ENCODE measurements at regions not wholly inside any gene's neighbourhood (a gene's known extent, or its start where the extent isn't known, plus 50 kb on each side); places are given as distances from the start of the nearest gene placed in this dataset.
"Not testable (repeated sequence)": the region's sequence is repeated elsewhere in the genome, so short reads cannot be mapped to it uniquely, and the experiment has no call there.

DNA sequence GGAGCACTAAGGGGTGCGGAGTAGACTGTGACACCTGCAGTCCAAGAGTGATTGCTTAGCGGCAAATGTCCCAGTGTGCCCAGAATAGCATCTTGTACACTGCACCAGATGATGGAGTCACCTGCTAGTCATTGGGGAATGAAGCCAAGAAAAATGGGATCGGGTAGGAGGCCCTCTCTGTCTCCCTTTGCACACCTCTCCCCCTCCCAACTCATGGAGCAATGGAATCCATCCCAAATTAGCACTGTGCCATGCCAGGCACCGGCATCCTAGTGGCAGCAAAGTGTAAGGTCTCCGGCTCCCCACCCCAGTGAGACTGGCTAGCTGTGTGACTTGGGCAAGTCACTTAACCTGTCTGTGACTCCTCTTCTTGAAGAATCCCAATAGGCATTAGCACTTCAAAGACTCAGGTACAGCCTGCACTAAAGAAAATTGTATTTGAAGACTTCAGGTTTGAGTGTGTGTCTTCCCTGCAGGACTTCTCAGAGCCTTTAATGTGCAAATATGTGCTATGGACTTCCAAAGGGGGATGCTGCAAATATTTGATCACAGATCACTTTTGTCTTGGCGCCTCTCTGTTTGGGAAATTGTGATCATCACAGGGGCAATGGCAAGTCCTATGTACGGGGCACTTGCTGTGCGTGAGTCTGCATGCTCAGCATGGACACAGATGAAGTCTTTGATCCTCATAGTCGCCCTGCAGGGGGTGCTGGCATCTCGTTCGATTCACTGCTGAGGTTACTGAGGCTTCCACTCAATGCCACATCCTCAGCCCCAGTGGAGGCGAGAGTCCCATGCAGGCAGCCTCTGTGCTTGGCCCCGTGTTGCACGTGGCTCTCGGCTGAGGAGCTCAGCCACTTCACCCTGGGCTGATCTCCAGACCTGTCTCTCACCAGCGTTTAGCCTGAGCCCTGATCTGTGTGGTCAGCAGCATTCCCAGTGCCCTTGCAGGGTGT lies 272.9 kb upstream of the C1orf174 start:
- H3K4me1 Mint-ChIP-seq = peaks cover 14% of the 10 kb centered on the region
- no peak overlapping the region for H3K4me3 Mint-ChIP-seq
- peaks cover 49% of the 10 kb centered on the region for H3K27me3 Mint-ChIP-seq
- H3K9me3 Mint-ChIP-seq = no peaks in the 10 kb centered on the region
- H3K27ac Mint-ChIP-seq = no peak overlapping the region
- ATAC-seq (peak; percentile 81), DNase-seq (peak; percentile 24 to 38)

DNA sequence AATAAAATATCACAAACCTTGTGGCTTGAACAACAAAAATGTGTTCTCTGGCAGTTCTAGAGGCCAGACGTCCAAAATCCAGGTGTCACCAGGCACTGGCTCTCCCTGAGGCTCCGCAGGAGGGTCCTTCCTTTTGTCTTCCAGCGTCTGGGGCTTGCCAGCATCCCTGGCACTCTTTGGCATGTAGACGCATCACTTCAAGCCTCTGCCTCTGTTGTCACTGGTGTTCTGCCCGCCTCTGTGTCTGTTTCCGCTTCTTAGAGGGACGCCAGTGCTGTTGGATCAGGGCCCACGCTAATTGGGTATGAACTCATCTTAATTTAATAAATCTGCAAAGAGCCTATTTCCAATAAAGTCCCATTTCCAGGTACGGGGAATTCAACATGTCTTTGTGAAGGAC lies 273.7 kb upstream of the C1orf174 start:
- no peaks in the 10 kb centered on the region for H3K9me3 Mint-ChIP-seq
- no peak for ATAC-seq
- peaks cover 15% of the 10 kb centered on the region for H3K4me1 Mint-ChIP-seq
- H3K27me3 Mint-ChIP-seq = peaks cover 48% of the 10 kb centered on the region
- H3K27ac Mint-ChIP-seq = no peak overlapping the region
- no peak for DNase-seq
- H3K4me3 Mint-ChIP-seq = no peak overlapping the region

DNA sequence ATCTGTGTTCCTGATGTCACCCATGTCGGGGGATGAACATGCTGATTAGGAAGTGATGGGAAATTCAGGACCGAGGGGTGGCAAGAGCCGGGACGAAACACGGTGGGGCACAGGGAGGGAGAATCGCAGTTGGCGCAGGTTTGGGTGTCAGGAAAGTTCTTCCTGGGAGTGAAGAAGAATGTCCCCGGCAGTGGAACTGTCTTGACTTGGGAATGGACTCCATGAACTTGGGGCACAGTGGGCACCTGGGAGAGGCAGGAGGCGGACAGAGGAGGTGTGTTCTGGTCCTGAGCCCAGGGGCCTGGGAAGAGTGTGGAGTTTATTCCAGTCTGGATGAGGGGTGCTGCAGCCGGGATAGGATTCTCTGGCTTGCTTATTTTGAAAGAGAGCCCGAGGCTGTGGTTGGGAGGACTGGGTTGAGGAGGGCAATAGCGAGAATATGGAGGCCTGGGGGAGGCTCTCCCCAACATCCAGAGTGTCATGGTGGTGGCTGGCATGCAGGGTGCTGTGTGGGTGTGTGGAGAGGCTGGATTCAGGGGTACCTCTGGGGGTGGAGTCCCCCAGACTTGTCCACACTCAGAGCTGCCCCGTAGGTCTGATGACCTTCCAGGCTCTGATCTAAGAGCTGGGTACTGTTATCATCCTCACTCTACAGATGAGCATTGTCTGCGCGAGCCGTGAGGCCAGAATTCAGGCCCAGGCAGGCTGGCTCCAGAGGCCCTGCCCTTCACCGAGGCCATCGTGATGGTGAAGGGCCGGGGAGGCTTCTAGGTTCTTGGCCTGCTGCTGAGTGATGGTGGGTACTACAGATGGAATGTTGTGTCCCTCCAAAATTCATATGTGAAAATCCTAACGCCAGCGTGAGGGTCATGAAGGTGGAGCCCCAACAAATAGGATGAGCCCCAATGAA lies 274.5 kb upstream of the C1orf174 start:
- no peak for DNase-seq
- Mint-ChIP-seq H3K27me3 (peaks cover 39% of the 10 kb centered on the region), H3K4me3 (no peak overlapping the region), H3K9me3 (no peaks in the 10 kb centered on the region), H3K27ac (peak overlapping the region in 1 of 2 donors; percentile 28), H3K4me1 (peaks cover 15% of the 10 kb centered on the region)
- no peak for ATAC-seq

DNA sequence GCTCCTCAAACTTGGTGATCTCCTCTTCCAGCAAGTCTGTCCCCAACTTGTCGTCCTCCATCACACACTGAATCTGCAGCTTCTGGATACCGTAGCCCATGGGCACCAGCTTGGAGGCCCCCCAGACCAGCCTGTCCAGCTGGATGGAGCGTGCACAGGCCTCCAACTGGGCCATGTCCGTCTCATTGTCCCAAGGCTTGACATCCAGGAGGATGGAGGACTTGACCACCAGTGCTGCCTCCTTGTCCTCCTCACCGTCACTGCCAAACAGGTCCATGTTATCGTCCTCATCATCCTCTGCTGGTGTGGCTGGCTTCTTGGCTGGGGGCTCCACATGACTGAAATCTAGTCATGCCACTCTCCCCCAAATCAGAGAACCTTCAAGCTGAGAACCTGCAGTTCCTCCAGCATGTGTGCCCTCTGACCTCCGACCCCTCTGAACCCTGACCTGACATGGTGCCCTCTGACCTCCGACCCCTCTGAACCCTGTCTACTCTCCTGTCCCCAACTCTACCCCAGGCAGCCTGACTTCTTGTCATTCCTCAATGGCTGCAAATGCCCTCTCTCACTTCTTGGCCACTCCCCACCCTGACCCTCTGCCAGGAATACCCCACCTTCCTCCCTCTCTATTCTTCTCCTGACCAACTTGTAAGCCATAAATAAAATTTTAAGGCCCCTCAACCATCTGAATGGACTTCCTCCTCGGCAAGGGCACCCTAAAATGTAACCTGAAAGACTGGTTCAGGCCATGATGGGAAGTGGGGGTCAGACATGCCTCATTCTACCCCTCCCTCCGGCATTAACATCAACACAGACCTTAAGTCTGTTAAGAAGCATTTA lies 275.7 kb upstream of the C1orf174 start:
- ATAC-seq (no peak), DNase-seq (no peak)
- Mint-ChIP-seq H3K4me1 (peaks cover 15% of the 10 kb centered on the region), H3K4me3 (no peak overlapping the region), H3K27ac (peak overlapping the region; percentile 10 to 59), H3K9me3 (no peaks in the 10 kb centered on the region), H3K27me3 (peaks cover 37% of the 10 kb centered on the region)

DNA sequence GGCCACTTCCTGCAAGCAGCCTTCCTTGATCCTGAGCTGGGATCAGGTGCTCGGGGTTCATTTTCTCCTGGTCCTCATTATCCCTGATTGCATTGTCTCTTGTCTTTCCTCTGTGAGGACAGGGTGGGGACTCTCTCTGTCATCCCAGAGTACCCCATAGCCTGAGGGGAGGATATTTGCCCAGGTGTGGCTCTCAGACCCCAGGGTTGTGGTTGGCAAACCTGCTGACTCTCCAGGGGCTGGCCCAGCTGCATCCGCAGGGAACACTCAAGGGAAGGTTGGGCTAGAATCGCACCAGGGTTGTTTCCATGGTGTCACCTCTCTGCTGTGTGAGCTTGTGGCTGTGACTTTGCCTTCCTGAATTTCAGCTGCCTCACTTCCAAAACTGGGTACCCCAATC lies 276.8 kb upstream of the C1orf174 start:
- no peaks in the 10 kb centered on the region for H3K9me3 Mint-ChIP-seq
- peaks cover 29% of the 10 kb centered on the region for H3K27me3 Mint-ChIP-seq
- peaks cover 15% of the 10 kb centered on the region for H3K4me1 Mint-ChIP-seq
- ATAC-seq (no peak), DNase-seq (no peak)
- peak overlapping the region in 1 of 2 donors; percentile 92 for H3K27ac Mint-ChIP-seq
- no peak overlapping the region for H3K4me3 Mint-ChIP-seq

DNA sequence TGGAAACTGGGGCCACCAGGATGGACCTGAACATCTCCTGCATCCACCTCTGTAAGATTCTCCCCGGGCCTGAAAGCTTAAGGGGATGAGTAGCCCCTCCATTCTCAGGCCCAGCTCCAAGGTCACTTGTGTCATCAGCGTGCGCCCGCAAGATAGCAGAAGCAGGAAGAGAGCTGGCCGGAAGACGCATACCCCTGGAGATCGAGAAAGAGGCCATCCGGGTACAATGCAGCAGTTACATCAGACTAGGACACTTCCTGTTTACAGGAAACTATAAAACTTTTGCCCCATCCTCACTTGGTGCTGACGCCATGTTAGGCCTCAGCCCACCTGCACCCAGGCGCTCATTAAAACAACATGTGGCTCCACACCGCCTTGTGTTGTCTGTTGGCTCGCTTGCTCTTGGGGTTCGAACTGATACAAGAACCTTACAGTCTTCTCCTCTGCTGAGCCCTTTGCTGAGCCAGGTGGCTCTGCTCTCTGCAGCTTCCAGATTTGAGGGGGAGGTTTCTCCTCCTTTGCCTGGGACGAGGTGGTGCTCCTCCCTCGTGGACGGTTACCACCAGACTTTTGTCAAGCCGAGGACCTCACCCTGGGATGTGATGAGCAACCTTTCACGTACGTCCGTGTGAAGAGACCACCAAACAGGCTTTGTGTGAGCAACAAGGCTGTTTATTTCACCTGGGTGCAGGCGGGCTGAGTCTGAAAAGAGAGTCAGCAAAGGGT lies 277.5 kb upstream of the C1orf174 start:
- Mint-ChIP-seq H3K27ac (peak overlapping the region in 1 of 2 donors; percentile 92), H3K4me3 (no peak overlapping the region), H3K27me3 (peaks cover 22% of the 10 kb centered on the region), H3K4me1 (peaks cover 15% of the 10 kb centered on the region), H3K9me3 (no peaks in the 10 kb centered on the region)
- DNase-seq = no peak
- ATAC-seq = no peak

DNA sequence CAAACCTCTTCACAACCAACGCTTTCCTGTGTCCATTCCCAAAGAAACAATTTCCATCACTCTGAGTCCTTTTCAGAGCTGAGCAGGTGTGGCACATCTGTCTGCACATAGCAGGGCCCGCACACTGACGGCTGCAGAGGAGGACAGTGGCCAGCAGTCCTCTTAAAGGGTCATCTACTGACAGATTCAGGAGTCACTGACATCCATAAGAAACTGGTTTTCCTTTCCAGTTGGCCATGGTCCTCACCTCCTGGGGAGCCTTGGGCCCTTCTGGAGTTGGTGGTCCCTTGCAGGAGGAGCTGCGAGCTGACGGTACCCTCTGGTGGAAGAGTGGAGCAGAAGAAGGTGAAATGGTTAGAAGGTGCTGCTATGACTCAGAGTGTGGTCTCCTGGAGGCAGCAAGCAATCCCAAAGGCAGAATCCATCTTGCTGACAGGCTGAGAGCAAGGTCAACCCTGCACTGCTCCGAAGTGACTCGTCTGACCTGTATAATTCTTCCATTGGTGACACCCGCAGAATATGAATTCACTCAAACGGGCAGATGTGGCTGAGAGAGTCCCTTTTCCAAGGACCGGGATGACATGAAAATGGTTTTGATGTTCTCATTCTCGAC lies 278.5 kb upstream of the C1orf174 start:
- ATAC-seq (no peak), DNase-seq (no peak)
- Mint-ChIP-seq H3K9me3 (no peaks in the 10 kb centered on the region), H3K4me3 (no peak overlapping the region), H3K27me3 (peaks cover 11% of the 10 kb centered on the region), H3K4me1 (peaks cover 15% of the 10 kb centered on the region), H3K27ac (no peak overlapping the region)

DNA sequence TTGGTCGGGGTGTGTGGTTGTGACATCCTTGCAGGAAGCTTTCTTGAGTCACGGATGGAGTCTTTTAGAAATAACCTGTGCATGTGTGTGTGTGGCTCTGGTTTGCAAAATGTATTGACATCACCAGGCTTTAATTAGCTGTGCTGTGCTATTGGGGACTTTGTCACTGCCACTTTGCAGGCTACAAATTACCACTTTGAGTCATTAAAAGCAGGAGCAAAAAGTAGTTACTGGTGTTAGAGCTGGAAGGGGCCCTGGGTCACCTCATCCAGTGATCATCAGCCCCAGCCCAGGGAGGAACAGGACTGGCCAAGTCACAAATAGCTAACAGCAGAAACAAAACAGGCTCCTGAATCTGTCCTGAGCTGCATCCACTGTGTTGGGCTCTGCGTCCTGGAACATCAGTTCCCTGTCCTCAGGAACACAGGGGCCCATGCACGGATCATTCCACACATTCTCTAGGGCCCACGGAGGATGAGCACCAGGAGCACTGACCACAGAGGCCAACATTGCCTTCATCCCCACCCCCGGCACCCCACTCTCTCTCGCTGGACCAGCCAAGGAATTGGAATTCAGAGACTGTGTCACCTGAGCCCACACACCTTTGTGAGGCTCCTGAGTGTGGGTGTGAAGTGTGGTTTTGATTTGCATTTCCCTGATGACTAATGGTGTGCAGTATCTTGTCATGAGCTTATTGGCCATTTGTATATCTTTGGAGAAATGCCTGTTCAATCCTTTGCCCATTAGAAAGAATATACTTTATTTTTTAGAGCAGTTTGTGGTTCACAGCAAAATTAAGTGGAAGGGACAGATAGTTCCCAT lies 280.1 kb upstream of the C1orf174 start:
- H3K4me3 Mint-ChIP-seq = no peak overlapping the region
- peaks cover 15% of the 10 kb centered on the region for H3K4me1 Mint-ChIP-seq
- ATAC-seq (peak; percentile 50), DNase-seq (no peak)
- H3K9me3 Mint-ChIP-seq = no peaks in the 10 kb centered on the region
- H3K27ac Mint-ChIP-seq = no peak overlapping the region
- no peaks in the 10 kb centered on the region for H3K27me3 Mint-ChIP-seq

DNA sequence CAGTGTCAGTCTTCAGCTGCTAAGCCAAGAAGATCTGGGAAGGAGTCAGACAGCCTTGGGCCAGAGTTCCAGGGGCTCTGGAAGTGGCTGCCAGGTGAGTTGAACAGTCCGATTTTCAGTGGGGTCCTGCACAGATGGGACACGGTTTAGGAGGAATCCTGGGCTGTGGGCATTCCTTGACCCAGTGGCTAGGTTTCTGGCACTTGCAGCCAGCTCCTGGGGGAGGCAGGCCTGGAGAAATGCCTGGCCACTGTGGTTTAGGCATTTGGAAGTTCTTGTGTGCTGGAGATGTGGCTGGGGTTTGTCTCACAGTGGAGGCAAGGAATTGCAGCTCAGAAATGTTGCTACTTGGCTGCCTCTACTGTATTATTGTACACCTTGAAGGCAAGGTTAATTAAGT lies 286.4 kb upstream of the C1orf174 start:
- not testable (repeated sequence) for H3K9me3 Mint-ChIP-seq, H3K27ac Mint-ChIP-seq, H3K27me3 Mint-ChIP-seq, DNase-seq, H3K4me1 Mint-ChIP-seq, H3K4me3 Mint-ChIP-seq, ATAC-seq

DNA sequence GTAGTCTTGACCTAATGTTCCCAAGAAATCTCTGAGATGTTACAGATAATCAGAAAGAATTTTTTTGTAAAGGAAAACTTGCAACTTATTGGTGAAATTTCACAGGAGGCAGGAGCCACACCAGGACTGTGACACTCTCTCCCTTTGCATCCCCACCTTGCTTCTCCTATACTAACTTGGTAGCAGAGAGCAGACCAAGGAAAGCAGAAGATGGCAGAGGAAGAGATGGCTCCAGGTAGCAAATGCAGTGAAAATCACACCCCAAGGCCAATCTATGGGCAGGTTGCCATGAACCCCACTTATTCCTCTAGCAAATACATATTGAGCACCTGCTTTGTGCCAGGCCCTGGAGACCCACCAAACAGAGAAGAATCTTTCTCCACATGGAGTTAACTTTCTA lies 303.4 kb upstream of the C1orf174 start:
- H3K27ac Mint-ChIP-seq = no peak overlapping the region
- H3K4me3 Mint-ChIP-seq = no peak overlapping the region
- peaks cover 4% of the 10 kb centered on the region for H3K27me3 Mint-ChIP-seq
- ATAC-seq (no peak), DNase-seq (no peak)
- H3K4me1 Mint-ChIP-seq = no peaks in the 10 kb centered on the region
- H3K9me3 Mint-ChIP-seq = peaks cover 30 to 40% of the 10 kb centered on the region in 2 donors

DNA sequence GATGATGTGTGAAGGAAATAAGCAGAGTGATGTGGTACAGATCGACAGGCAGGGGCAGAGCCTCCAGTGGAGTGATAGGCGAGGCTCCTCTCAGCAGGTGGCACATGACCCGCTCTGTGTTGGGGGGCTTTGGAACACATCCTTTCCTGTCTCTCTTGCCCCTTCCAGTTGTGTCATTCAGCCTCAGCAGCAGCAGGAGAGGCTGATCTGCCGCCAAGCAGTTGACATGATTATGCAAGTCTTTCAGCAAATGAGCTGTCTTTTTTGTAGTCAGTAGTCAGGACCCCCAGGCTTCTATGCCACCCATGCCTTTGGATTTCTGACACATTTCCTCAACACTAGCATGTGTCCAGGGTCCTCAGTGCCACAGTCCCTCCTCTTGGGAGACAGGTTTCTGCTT lies 307.1 kb upstream of the C1orf174 start:
- DNase-seq (no peak), ATAC-seq (no peak)
- Mint-ChIP-seq H3K4me3 (no peak overlapping the region), H3K4me1 (no peaks in the 10 kb centered on the region), H3K27me3 (peaks cover 8% of the 10 kb centered on the region), H3K9me3 (peaks cover 22 to 29% of the 10 kb centered on the region in 2 donors), H3K27ac (no peak overlapping the region)

DNA sequence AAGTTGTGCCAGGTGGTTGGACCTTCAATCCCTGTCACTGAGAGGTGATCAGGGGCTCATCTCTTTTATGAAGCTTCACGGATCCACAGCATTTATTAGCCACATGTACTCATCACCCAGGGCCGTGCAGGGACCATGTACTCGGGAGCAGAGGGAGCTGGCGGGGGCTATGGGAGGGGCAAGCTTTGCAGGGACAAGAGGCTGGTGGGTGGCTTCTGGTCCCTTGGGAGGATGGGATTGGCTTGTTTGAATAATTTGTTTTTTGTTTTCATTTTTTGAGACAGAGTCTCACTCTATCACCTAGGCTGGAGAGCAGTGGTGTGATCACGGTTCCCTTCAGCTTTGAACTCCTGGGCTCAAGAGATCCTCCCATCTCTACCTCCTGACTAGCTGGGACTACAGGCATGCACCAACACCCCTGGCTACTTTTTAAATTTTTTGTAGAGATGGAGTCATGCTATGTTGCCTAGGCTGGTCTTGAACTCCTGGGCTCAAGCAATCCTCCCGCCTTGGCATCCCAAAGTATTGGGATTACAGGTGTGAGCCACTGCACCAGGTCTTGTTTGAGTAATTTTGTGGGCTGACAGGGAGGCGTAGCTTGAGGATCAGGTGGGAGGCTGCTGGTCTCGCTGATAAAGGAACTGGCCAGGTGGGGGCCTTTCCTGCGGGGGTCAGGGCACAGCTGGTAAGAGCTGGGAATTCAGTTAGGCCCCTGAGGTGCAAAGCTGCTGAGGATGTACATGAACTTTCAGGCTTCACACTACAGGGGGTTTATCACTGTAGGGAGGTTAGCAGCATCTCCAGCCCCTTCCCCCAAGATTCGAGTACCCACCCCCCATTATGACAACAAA lies 308.0 kb upstream of the C1orf174 start:
- no peak for DNase-seq
- H3K4me1 Mint-ChIP-seq = no peaks in the 10 kb centered on the region
- H3K27ac Mint-ChIP-seq = no peak overlapping the region
- no peak overlapping the region for H3K4me3 Mint-ChIP-seq
- peaks cover 8% of the 10 kb centered on the region for H3K27me3 Mint-ChIP-seq
- H3K9me3 Mint-ChIP-seq = peaks cover 19 to 22% of the 10 kb centered on the region in 2 donors
- ATAC-seq = no peak

DNA sequence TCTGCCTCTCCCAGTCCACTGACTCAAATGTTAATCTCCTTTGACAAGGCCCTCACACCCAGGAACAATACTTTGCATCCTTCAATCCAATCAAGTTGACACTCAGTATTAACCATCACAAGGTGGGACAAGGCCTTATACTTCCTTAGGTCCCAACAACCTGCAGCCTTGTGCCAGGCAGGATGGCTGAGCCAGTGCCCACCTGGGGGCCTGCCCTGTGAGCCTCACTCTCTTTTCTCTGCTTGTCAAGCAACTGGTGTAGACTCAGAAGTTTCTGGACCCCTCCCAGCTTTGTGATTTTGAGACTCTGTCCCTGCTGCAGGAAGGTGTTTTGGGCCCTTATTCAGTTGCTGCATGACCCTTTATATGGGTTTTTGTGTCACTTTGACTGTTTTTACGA lies 310.0 kb upstream of the C1orf174 start:
- no peak for DNase-seq
- no peak overlapping the region for H3K4me3 Mint-ChIP-seq
- no peak for ATAC-seq
- peaks cover 7 to 10% of the 10 kb centered on the region in 2 donors for H3K9me3 Mint-ChIP-seq
- no peaks in the 10 kb centered on the region for H3K4me1 Mint-ChIP-seq
- H3K27ac Mint-ChIP-seq = no peak overlapping the region
- peaks cover 18% of the 10 kb centered on the region for H3K27me3 Mint-ChIP-seq
